GM23338 (cell line): ENCODE measurements at regions not wholly inside any gene's neighbourhood (a gene's known extent, or its start where the extent isn't known, plus 50 kb on each side); places are given as distances from the start of the nearest gene placed in this dataset.
A peak's percentile ranks its signal among the peaks of the same experiment; 100 is the strongest.
"Not testable (repeated sequence)": the region's sequence is repeated elsewhere in the genome, so short reads cannot be mapped to it uniquely, and the experiment has no call there.

Experiments used
- ATAC-seq: fragments of 200-7000 bp; cut with Tn5 transposase; 3 replicates; pipeline ENCODE4 v1.9.1; 2020
- DNase-seq: peaks from one replicate; pipeline ENCODE4 v3.0.0-alpha.2; 2015; ENCODE audit warnings: low spot score
- H2AFZ ChIP-seq: fragments of 200-600 bp; sonication (generic); 2 replicates; pipeline ENCODE4 v1.8.0; 2016; ENCODE audit warnings: antibody characterized with exemption, mild to moderate bottlenecking, moderate library complexity
- H3F3A ChIP-seq: fragments of 200-600 bp; sonication (generic); replicated peaks from 2 replicates; pipeline ENCODE4 v1.8.0; 2017; ENCODE audit warnings: antibody characterized with exemption, mixed run types, low read depth
- H3K27ac ChIP-seq: fragments of 200-600 bp; sonication (generic); 2 replicates; pipeline ENCODE4 v1.6.1; 2016; ENCODE audit warnings: low read depth
- H3K27me3 ChIP-seq: fragments of 200-600 bp; sonication (generic); 2 replicates; pipeline ENCODE4 v1.8.0; 2016; ENCODE audit warnings: mild to moderate bottlenecking, mixed run types, moderate library complexity; ENCODE audit not compliant: insufficient read depth
- H3K36me3 ChIP-seq: fragments of 200-600 bp; sonication (generic); 2 replicates; pipeline ENCODE4 v1.8.0; 2016; ENCODE audit warnings: mild to moderate bottlenecking; ENCODE audit not compliant: insufficient read depth
- H3K4me1 ChIP-seq: fragments of 200-600 bp; sonication (generic); 2 replicates; pipeline ENCODE4 v1.8.0; 2016; ENCODE audit warnings: mild to moderate bottlenecking, moderate library complexity; ENCODE audit not compliant: insufficient read depth
- H3K4me2 ChIP-seq: fragments of 200-600 bp; sonication (generic); 2 replicates; pipeline ENCODE4 v1.7.1; 2017; ENCODE audit warnings: mixed run types
- H3K4me3 ChIP-seq: fragments of 200-600 bp; sonication (generic); 2 replicates; pipeline ENCODE4 v1.6.1; 2016; ENCODE audit warnings: mixed run types
- H3K79me2 ChIP-seq: fragments of 200-600 bp; sonication (generic); replicated peaks from 2 replicates; pipeline ENCODE4 v1.8.0; 2017; ENCODE audit warnings: mild to moderate bottlenecking; ENCODE audit not compliant: insufficient read depth
- H3K9me2 ChIP-seq: fragments of 200-600 bp; sonication (generic); 2 replicates; pipeline ENCODE4 v1.8.0; 2017; ENCODE audit not compliant: insufficient read depth
- H4K20me1 ChIP-seq: fragments of 200-600 bp; sonication (generic); replicated peaks from 2 replicates; pipeline ENCODE4 v1.8.0; 2017; ENCODE audit warnings: mild to moderate bottlenecking; ENCODE audit not compliant: insufficient read depth
- H3K27ac Mint-ChIP-seq: 2 replicates; pipeline ENCODE4 v1.8.0; 2020; ENCODE audit warnings: inconsistent platforms, mild to moderate bottlenecking, moderate library complexity, mixed read lengths
- H3K27me3 Mint-ChIP-seq: 3 replicates; pipeline ENCODE4 v1.8.0; 2022; ENCODE audit warnings: low read depth, mild to moderate bottlenecking, moderate library complexity, mixed read lengths, inconsistent platforms; ENCODE audit not compliant: insufficient read depth, poor library complexity
- H3K36me3 Mint-ChIP-seq: 3 replicates; pipeline ENCODE4 v1.8.0; 2021; ENCODE audit warnings: low read depth, mild to moderate bottlenecking, inconsistent platforms, moderate library complexity, mixed read lengths
- H3K4me1 Mint-ChIP-seq: 3 replicates; pipeline ENCODE4 v1.8.0; 2020; ENCODE audit warnings: mild to moderate bottlenecking, inconsistent platforms, mixed read lengths
- H3K4me3 Mint-ChIP-seq: 3 replicates; pipeline ENCODE4 v1.8.0; 2021; ENCODE audit warnings: moderate library complexity, mild to moderate bottlenecking, inconsistent platforms, mixed read lengths
- H3K9me3 Mint-ChIP-seq: 3 replicates; pipeline ENCODE4 v1.8.0; 2020; ENCODE audit warnings: moderate library complexity, mild to moderate bottlenecking, inconsistent platforms, mixed read lengths
- ETS1 ChIP-seq: IDR thresholded peaks from 2 replicates; pipeline ENCODE4 v1.6.1; 2016; ENCODE audit warnings: antibody characterized with exemption
- POLR2AphosphoS5 ChIP-seq: IDR thresholded peaks from 2 replicates; pipeline ENCODE4 v1.6.1; 2016; ENCODE audit warnings: antibody characterized with exemption, low read depth
- STAT1 ChIP-seq: IDR thresholded peaks from one replicate; pipeline ENCODE4 v1.6.1; 2016; ENCODE audit warnings: antibody characterized with exemption; ENCODE audit not compliant: unreplicated experiment
- ZNF331 ChIP-seq: fragments of 250-450 bp; sonication (Bioruptor Pico); IDR thresholded peaks from 2 replicates; pipeline ENCODE4 v1.5.0; 2020; ENCODE audit warnings: low read depth, mild to moderate bottlenecking, moderate library complexity
- ZNF462 ChIP-seq: fragments of 250-450 bp; sonication (Bioruptor Pico); IDR thresholded peaks from 2 replicates; pipeline ENCODE4 v1.5.0; 2020; ENCODE audit warnings: mild to moderate bottlenecking, moderate library complexity

- no peak for TF ChIP-seq ETS1
These were observed 134.2 kb upstream of the LPP start (continued) for GRCh38 chr3:188019727-188020126.

- H3K4me3 Mint-ChIP-seq = no peak overlapping the region
These were observed 132.9 kb upstream of the LPP start for GRCh38 chr3:188021041-188021440.

GRCh38 chr3:188021502-188022040 lies 132.4 kb upstream of the LPP start:
- H3K4me1 ChIP-seq = peaks cover 5% of the 10 kb centered on the region; the same call in 1 of the 2 replicates
- H3K36me3 ChIP-seq = no peaks in the 10 kb centered on the region
- H4K20me1 ChIP-seq = no peaks in the 10 kb centered on the region
- H3K27me3 ChIP-seq = no peaks in the 10 kb centered on the region
- H3F3A ChIP-seq = no peaks in the 10 kb centered on the region
- no peaks in the 10 kb centered on the region for H3K9me2 ChIP-seq
- peak overlapping the region; percentile 80; the same call in 1 of the 2 replicates for H2AFZ ChIP-seq
- TF ChIP-seq ZNF331 (CRISPR knock-in tag) (no peak), STAT1 (no peak), ZNF462 (CRISPR knock-in tag) (no peak)
- H3K4me2 ChIP-seq = no peak overlapping the region
- H3K4me3 Mint-ChIP-seq = no peak overlapping the region
- H3K4me3 ChIP-seq = no peak overlapping the region
- H3K4me1 Mint-ChIP-seq = peaks cover 4% of the 10 kb centered on the region; the same call in 2 of the 3 replicates
- peak; percentile 27 for DNase-seq
- no peaks in the 10 kb centered on the region for H3K79me2 ChIP-seq
- H3K27ac Mint-ChIP-seq = no peak overlapping the region
- no peak for ATAC-seq
- H3K36me3 Mint-ChIP-seq = no peaks in the 10 kb centered on the region
- no peak overlapping the region for H3K27ac ChIP-seq
- peaks cover 4% of the 10 kb centered on the region; the same call in 1 of the 3 replicates for H3K9me3 Mint-ChIP-seq
- no peaks in the 10 kb centered on the region for H3K27me3 Mint-ChIP-seq

More at GRCh38 chr3:188021041-188021440, 132.9 kb upstream of the LPP start:
- no peak overlapping the region for H3K27ac ChIP-seq
- H3K9me2 ChIP-seq = no peaks in the 10 kb centered on the region
- Mint-ChIP-seq H3K4me1 (peaks cover 4% of the 10 kb centered on the region; the same call in 2 of the 3 replicates), H3K27ac (no peak overlapping the region), H3K9me3 (peaks cover 4% of the 10 kb centered on the region; the same call in 1 of the 3 replicates), H3K27me3 (no peaks in the 10 kb centered on the region), H3K36me3 (no peaks in the 10 kb centered on the region)
- H3K4me1 ChIP-seq = peaks cover 5% of the 10 kb centered on the region; the same call in 1 of the 2 replicates
- H2AFZ ChIP-seq = peak overlapping the region; percentile 80; the same call in 1 of the 2 replicates
- TF ChIP-seq POLR2AphosphoS5 (no peak), ZNF331 (CRISPR knock-in tag) (no peak)
- no peak for DNase-seq
- H4K20me1 ChIP-seq = no peaks in the 10 kb centered on the region
- no peaks in the 10 kb centered on the region for H3K27me3 ChIP-seq
- H3K4me3 ChIP-seq = no peak overlapping the region
- no peaks in the 10 kb centered on the region for H3F3A ChIP-seq
- H3K36me3 ChIP-seq = no peaks in the 10 kb centered on the region
- no peak for ATAC-seq
- H3K4me2 ChIP-seq = no peak overlapping the region
- no peaks in the 10 kb centered on the region for H3K79me2 ChIP-seq

- not testable (repeated sequence) for H3K9me2 ChIP-seq, H3K4me2 ChIP-seq, H3K27me3 ChIP-seq, DNase-seq, H3K27ac Mint-ChIP-seq, H3K4me3 Mint-ChIP-seq, H3K4me1 Mint-ChIP-seq, H3K27me3 Mint-ChIP-seq, H3K27ac ChIP-seq, H3K9me3 Mint-ChIP-seq, H3K4me3 ChIP-seq, ATAC-seq, H3K36me3 ChIP-seq, H3K4me1 ChIP-seq, H3K79me2 ChIP-seq, H3F3A ChIP-seq, H4K20me1 ChIP-seq, H3K36me3 Mint-ChIP-seq
- H2AFZ ChIP-seq = 0 out of 2 replicates have a peak overlapping the region, but pooled peaks have one; percentile 12
These were observed 131.1 kb upstream of the LPP start for GRCh38 chr3:188022902-188023301.
